ENCODE measurements at regions not wholly inside any gene's neighbourhood (a gene's known extent, or its start where the extent isn't known, plus 50 kb on each side); places are given as distances from the start of the nearest gene placed in this dataset.

DNA sequence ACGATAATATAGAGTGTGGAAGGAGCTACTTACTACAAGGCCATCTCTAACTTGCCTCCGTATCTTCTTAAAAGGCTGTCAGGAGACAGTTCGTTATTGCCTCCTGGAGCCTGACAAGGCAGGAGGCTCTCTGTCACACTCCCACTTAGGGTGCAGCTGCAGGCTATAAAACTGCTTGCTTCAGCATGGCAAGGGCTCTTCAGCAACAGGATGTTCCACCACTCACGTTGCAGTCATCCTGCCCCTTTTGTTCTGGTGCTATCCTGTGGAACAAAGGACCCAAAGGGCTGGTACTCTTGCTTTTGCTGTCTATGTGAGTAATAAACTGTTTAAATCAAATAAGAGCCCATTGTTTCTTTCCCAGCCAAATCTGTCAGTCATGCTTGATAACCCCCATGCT is 508.9 kb downstream of the NTRK2 start:
- no peak overlapping the region for H2AFZ ChIP-seq (ENCODE audit: low read depth, low read length)
- FAIRE-seq (no peak), DNase-seq (ENCODE audit: extremely low read depth in 1 of 4, low spot score in 3 of 4) (no peak), ATAC-seq (no peak)
- 0% methylated on average over 3 of the region's 4 CpGs for WGBS (ENCODE audit: insufficient coverage, low coverage, missing lambda C conversion rate)
- H3K4me1 ChIP-seq (replicated peaks in 1 of 2; ENCODE audit: control insufficient read depth in 2 of 2, insufficient read depth in 2 of 2, low read length in 2 of 2) = no peaks in the 10 kb centered on the region
- H3K4me3 ChIP-seq = no peak overlapping the region
- H3K27me3 ChIP-seq (ENCODE audit: control insufficient read depth in 2 of 2, insufficient read depth in 2 of 2, low read length in 2 of 2) = no peaks in the 10 kb centered on the region
- no peak overlapping the region for H3K9ac ChIP-seq (ENCODE audit: insufficient read depth in 1 of 2, low read depth in 2 of 2, low read length in 2 of 2)
- in situ Hi-C loops (cut with MboI) (no loop called here), intact Hi-C loops (cut with micrococcal nuclease) (no loop called here)
- CTCF ChIA-PET (ENCODE audit: low intra/inter-chr PET ratio) = no interaction called here
- POLR2A ChIA-PET = no interaction called here
- TF ChIP-seq SP2 (IDR thresholded peaks at IDR 0.05; ENCODE audit: extremely low read depth, low read depth, low read length, poor library complexity, severe bottlenecking) = no peak
- TF ChIP-seq, protein P1, sequence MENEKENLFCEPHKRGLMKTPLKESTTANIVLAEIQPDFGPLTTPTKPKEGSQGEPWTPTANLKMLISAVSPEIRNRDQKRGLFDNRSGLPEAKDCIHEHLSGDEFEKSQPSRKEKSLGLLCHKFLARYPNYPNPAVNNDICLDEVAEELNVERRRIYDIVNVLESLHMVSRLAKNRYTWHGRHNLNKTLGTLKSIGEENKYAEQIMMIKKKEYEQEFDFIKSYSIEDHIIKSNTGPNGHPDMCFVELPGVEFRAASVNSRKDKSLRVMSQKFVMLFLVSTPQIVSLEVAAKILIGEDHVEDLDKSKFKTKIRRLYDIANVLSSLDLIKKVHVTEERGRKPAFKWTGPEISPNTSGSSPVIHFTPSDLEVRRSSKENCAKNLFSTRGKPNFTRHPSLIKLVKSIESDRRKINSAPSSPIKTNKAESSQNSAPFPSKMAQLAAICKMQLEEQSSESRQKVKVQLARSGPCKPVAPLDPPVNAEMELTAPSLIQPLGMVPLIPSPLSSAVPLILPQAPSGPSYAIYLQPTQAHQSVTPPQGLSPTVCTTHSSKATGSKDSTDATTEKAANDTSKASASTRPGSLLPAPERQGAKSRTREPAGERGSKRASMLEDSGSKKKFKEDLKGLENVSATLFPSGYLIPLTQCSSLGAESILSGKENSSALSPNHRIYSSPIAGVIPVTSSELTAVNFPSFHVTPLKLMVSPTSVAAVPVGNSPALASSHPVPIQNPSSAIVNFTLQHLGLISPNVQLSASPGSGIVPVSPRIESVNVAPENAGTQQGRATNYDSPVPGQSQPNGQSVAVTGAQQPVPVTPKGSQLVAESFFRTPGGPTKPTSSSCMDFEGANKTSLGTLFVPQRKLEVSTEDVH (IDR thresholded peaks at IDR 0.05; ENCODE audit: low read depth, partially characterized antibody) = no peak
- TF ChIP-seq, protein P2, sequence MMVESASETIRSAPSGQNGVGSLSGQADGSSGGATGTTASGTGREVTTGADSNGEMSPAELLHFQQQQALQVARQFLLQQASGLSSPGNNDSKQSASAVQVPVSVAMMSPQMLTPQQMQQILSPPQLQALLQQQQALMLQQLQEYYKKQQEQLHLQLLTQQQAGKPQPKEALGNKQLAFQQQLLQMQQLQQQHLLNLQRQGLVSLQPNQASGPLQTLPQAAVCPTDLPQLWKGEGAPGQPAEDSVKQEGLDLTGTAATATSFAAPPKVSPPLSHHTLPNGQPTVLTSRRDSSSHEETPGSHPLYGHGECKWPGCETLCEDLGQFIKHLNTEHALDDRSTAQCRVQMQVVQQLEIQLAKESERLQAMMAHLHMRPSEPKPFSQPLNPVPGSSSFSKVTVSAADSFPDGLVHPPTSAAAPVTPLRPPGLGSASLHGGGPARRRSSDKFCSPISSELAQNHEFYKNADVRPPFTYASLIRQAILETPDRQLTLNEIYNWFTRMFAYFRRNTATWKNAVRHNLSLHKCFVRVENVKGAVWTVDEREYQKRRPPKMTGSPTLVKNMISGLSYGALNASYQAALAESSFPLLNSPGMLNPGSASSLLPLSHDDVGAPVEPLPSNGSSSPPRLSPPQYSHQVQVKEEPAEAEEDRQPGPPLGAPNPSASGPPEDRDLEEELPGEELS (CRISPR knock-in tag; IDR thresholded peaks at IDR 0.05; ENCODE audit: borderline replicate concordance) = no peak
- no peak for TF ChIP-seq KLF6 (CRISPR knock-in tag; IDR thresholded peaks at IDR 0.05; ENCODE audit: borderline replicate concordance)
- TF ChIP-seq JUND (IDR thresholded peaks at IDR 0.05; ENCODE audit: borderline replicate concordance, low read depth, low read length) = no peak
- TF ChIP-seq JUND (tag; IDR thresholded peaks at IDR 0.05; ENCODE audit: borderline replicate concordance, low read depth, low read length) = no peak
- TF ChIP-seq SNIP1 (IDR thresholded peaks at IDR 0.05; ENCODE audit: low read depth) = no peak
- TF ChIP-seq, protein P3, sequence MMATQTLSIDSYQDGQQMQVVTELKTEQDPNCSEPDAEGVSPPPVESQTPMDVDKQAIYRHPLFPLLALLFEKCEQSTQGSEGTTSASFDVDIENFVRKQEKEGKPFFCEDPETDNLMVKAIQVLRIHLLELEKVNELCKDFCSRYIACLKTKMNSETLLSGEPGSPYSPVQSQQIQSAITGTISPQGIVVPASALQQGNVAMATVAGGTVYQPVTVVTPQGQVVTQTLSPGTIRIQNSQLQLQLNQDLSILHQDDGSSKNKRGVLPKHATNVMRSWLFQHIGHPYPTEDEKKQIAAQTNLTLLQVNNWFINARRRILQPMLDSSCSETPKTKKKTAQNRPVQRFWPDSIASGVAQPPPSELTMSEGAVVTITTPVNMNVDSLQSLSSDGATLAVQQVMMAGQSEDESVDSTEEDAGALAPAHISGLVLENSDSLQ (IDR thresholded peaks at IDR 0.05) = no peak
- no peaks in the 10 kb centered on the region for H4K20me1 ChIP-seq (replicated peaks; ENCODE audit: control insufficient read depth, insufficient read depth, low read length)
- no peaks in the 10 kb centered on the region for H3K79me2 ChIP-seq (ENCODE audit: control insufficient read depth, insufficient read depth, low read length)
- no TSS peak for BruUV-seq (replicated peaks)
- H3K9me1 ChIP-seq (ENCODE audit: control insufficient read depth, insufficient read depth, low read length) = no peaks in the 10 kb centered on the region
- H3K36me3 ChIP-seq (ENCODE audit: control insufficient read depth, insufficient read depth, low read length) = no peaks in the 10 kb centered on the region
- H3K9me3 ChIP-seq (replicated peaks; ENCODE audit: control insufficient read depth, insufficient read depth, low read depth, low read length) = no peaks in the 10 kb centered on the region
- H3K4me2 ChIP-seq (ENCODE audit: insufficient read depth, low read length) = no peak overlapping the region
- no peak overlapping the region for H3K27ac ChIP-seq (ENCODE audit: extremely low read depth, low read depth, low read length)
